ENCODE measurements at regions not wholly inside any gene's neighbourhood (a gene's known extent, or its start where the extent isn't known, plus 50 kb on each side); places are given as distances from the start of the nearest gene placed in this dataset.
A peak's percentile ranks its signal among the peaks of the same experiment; 100 is the strongest.

DNA sequence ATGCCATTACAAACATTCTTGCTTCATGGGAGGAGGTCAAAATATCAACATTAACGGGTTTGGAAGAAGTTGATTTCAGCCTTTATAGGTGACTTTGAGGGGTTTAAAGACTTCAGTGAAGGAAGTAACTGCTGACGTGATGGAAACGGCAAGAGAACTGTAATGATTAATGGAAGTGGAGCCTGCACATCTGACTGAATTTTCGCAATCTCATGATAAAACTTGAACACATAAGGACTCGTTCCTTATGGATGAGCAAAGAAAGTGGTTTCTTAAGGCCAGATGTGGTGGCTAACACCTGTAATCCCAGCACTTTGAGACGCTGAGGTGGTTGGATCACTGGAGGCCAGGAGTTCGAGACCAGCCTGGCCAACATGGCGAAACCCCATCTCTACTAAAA, 226.1 kb downstream of the BCAS1 start:
- no peak overlapping the region for H3K4me3 ChIP-seq (ENCODE audit: low read length in 2 of 2)
- Mint-ChIP-seq H3K9me3 (peaks cover 0 to 2% (median under 1%) of the 10 kb centered on the region in 8 donors), H3K27ac (peak overlapping the region in 6 of 7 donors; percentile 28 to 92 (median 55)), H3K4me1 (peaks cover 64 to 89% (median 77%) of the 10 kb centered on the region in 4 donors), H3K27me3 (no peaks in the 10 kb centered on the region), H3K4me3 (peak overlapping the region in 3 of 8 donors; percentile 7 to 71 (median 49)), H3K36me3 (no peaks in the 10 kb centered on the region)
- no peaks in the 10 kb centered on the region for H3K9me3 ChIP-seq (ENCODE audit: control insufficient read depth in 1 of 2, low read length in 2 of 2)
- no peak for DNase-seq
- H3K36me3 ChIP-seq (ENCODE audit: insufficient read depth, low read length), result no peaks in the 10 kb centered on the region
- CTCF ChIA-PET (ENCODE audit: partially characterized antibody), result interaction anchor here (1.5 to 1.9 kb wide), 3 partner anchors 15 to 72 kb away, joined by 5 to 8 read pairs (median 5); no protein-coding TSS in a partner anchor
- H3K4me1 ChIP-seq (ENCODE audit: insufficient read depth, low read length), result peaks cover 90% of the 10 kb centered on the region
- intact Hi-C loops (cut with micrococcal nuclease), result no loop called here
- POLR2A ChIA-PET (ENCODE audit: partially characterized antibody), result interaction anchor here (1.0 to 2.7 kb wide), 4 partner anchors 21 to 198 kb away, joined by 5 to 20 read pairs (median 10); no protein-coding TSS in a partner anchor
- no peaks in the 10 kb centered on the region for H3K27me3 ChIP-seq (ENCODE audit: insufficient read depth, low read length)
- H3K27ac ChIP-seq (ENCODE audit: low read depth, low read length), result no peak overlapping the region

GRCh38 chr20:53843645-53844044, 226.7 kb downstream of the BCAS1 start:
- ChIA-PET POLR2A (ENCODE audit: partially characterized antibody) (interaction anchor here (1.0 to 2.7 kb wide), 9 partner anchors 13 to 201 kb away, joined by 3 to 20 read pairs (median 5); no protein-coding TSS in a partner anchor), CTCF (ENCODE audit: partially characterized antibody) (interaction anchor here (0.7 to 2.1 kb wide), 8 partner anchors 13 to 187 kb away, joined by 3 to 8 read pairs (median 5); no protein-coding TSS in a partner anchor)
- Mint-ChIP-seq H3K4me1 (peaks cover 65 to 95% (median 81%) of the 10 kb centered on the region in 4 donors), H3K27ac (peak overlapping the region in 6 of 7 donors; percentile 66 to 95 (median 88)), H3K4me3 (no peak overlapping the region), H3K36me3 (no peaks in the 10 kb centered on the region), H3K27me3 (no peaks in the 10 kb centered on the region), H3K9me3 (peaks cover 0 to 4% (median under 1%) of the 10 kb centered on the region in 8 donors)
- no peak for DNase-seq
- H3K27me3 ChIP-seq (ENCODE audit: insufficient read depth, low read length), result no peaks in the 10 kb centered on the region
- no peaks in the 10 kb centered on the region for H3K9me3 ChIP-seq (ENCODE audit: control insufficient read depth in 1 of 2, low read length in 2 of 2)
- intact Hi-C loops (cut with micrococcal nuclease), result loop anchor here (2.0 kb wide), 1 partner anchor 15 kb away; no protein-coding TSS in a partner anchor
- H3K4me3 ChIP-seq (ENCODE audit: low read length in 2 of 2), result no peak overlapping the region
- H3K27ac ChIP-seq (ENCODE audit: low read depth, low read length), result no peak overlapping the region
- H3K36me3 ChIP-seq (ENCODE audit: insufficient read depth, low read length), result no peaks in the 10 kb centered on the region
- H3K4me1 ChIP-seq (ENCODE audit: insufficient read depth, low read length), result peaks cover 96% of the 10 kb centered on the region

- no peaks in the 10 kb centered on the region for H3K36me3 Mint-ChIP-seq
- peaks cover 0 to 9% (median under 1%) of the 10 kb centered on the region in 8 donors for H3K9me3 Mint-ChIP-seq
- H3K9me3 ChIP-seq (ENCODE audit: control insufficient read depth in 1 of 2, low read length in 2 of 2), result no peaks in the 10 kb centered on the region
- H3K27ac ChIP-seq (ENCODE audit: low read depth, low read length), result peak overlapping the region; percentile 59
- no peaks in the 10 kb centered on the region for H3K27me3 Mint-ChIP-seq
- peak overlapping the region; percentile 83 to 95 (median 85) for H3K27ac Mint-ChIP-seq
- H3K27me3 ChIP-seq (ENCODE audit: insufficient read depth, low read length), result no peaks in the 10 kb centered on the region
- ChIA-PET CTCF (ENCODE audit: partially characterized antibody) (interaction anchor here (0.5 to 2.1 kb wide), 7 partner anchors 12 to 74 kb away, joined by 3 to 8 read pairs (median 5); no protein-coding TSS in a partner anchor), POLR2A (ENCODE audit: partially characterized antibody) (interaction anchor here (0.7 to 2.7 kb wide), 15 partner anchors 9 to 249 kb away, joined by 3 to 20 read pairs (median 4); partner anchors contain the start of gene ZNF217)
- intact Hi-C loops (cut with micrococcal nuclease), result loop anchor here (2.0 kb wide), 1 partner anchor 14 kb away; no protein-coding TSS in a partner anchor
- no peaks in the 10 kb centered on the region for H3K36me3 ChIP-seq (ENCODE audit: insufficient read depth, low read length)
- H3K4me1 Mint-ChIP-seq, result peaks cover 60 to 93% (median 75%) of the 10 kb centered on the region in 4 donors
- no peak overlapping the region for H3K4me3 ChIP-seq (ENCODE audit: low read length in 2 of 2)
- peak overlapping the region in 7 of 8 donors; percentile 37 to 77 (median 62) for H3K4me3 Mint-ChIP-seq
- peak; percentile 36 to 76 (median 45) for DNase-seq
- peaks cover 94% of the 10 kb centered on the region for H3K4me1 ChIP-seq (ENCODE audit: insufficient read depth, low read length)
Observed at GRCh38 chr20:53842301-53843099, 227.9 kb downstream of the BCAS1 start.

GRCh38 chr20:53841741-53842140, 228.7 kb downstream of the BCAS1 start:
- intact Hi-C loops (cut with micrococcal nuclease), result loop anchor here (2.0 kb wide), 1 partner anchor 13 kb away; no protein-coding TSS in a partner anchor
- Histone ChIP-seq H3K27me3 (ENCODE audit: insufficient read depth, low read length) (no peaks in the 10 kb centered on the region), H3K4me1 (ENCODE audit: insufficient read depth, low read length) (peaks cover 94% of the 10 kb centered on the region), H3K36me3 (ENCODE audit: insufficient read depth, low read length) (no peaks in the 10 kb centered on the region), H3K9me3 (ENCODE audit: control insufficient read depth in 1 of 2, low read length in 2 of 2) (no peaks in the 10 kb centered on the region), H3K27ac (ENCODE audit: low read depth, low read length) (no peak overlapping the region), H3K4me3 (ENCODE audit: low read length in 2 of 2) (no peak overlapping the region)
- H3K27me3 Mint-ChIP-seq, result no peaks in the 10 kb centered on the region
- peak overlapping the region; percentile 83 to 95 (median 85) for H3K27ac Mint-ChIP-seq
- no peak for DNase-seq
- H3K9me3 Mint-ChIP-seq, result peaks cover 0 to 9% (median under 1%) of the 10 kb centered on the region in 8 donors
- POLR2A ChIA-PET (ENCODE audit: partially characterized antibody), result interaction anchor here (0.7 to 2.7 kb wide), 5 partner anchors 23 to 232 kb away, joined by 3 to 20 read pairs (median 5); no protein-coding TSS in a partner anchor
- peaks cover 55 to 91% (median 73%) of the 10 kb centered on the region in 4 donors for H3K4me1 Mint-ChIP-seq
- peak overlapping the region in 4 of 8 donors; percentile 34 to 76 (median 58) for H3K4me3 Mint-ChIP-seq
- CTCF ChIA-PET (ENCODE audit: partially characterized antibody), result interaction anchor here (2.1 kb wide), 1 partner anchor 30 kb away, joined by 7 read pairs; no protein-coding TSS in a partner anchor
- H3K36me3 Mint-ChIP-seq, result no peaks in the 10 kb centered on the region

GRCh38 chr20:53840532-53840931, 229.9 kb downstream of the BCAS1 start:
- Histone ChIP-seq H3K4me1 (ENCODE audit: insufficient read depth, low read length) (peaks cover 89% of the 10 kb centered on the region), H3K9me3 (ENCODE audit: control insufficient read depth in 1 of 2, low read length in 2 of 2) (no peaks in the 10 kb centered on the region), H3K27ac (ENCODE audit: low read depth, low read length) (no peak overlapping the region), H3K36me3 (ENCODE audit: insufficient read depth, low read length) (no peaks in the 10 kb centered on the region), H3K4me3 (ENCODE audit: low read length in 2 of 2) (no peak overlapping the region), H3K27me3 (ENCODE audit: insufficient read depth, low read length) (no peaks in the 10 kb centered on the region)
- no peak for DNase-seq
- no peaks in the 10 kb centered on the region for H3K36me3 Mint-ChIP-seq
- peaks cover 0 to 9% (median under 1%) of the 10 kb centered on the region in 8 donors for H3K9me3 Mint-ChIP-seq
- peak overlapping the region; percentile 19 to 100 (median 98) for H3K27ac Mint-ChIP-seq
- intact Hi-C loops (cut with micrococcal nuclease), result no loop called here
- H3K4me3 Mint-ChIP-seq, result peak overlapping the region in 2 of 8 donors; percentile 11 to 57
- ChIA-PET CTCF (ENCODE audit: partially characterized antibody) (interaction anchor here (0.8 to 2.2 kb wide), 7 partner anchors 24 to 104 kb away, joined by 3 to 15 read pairs (median 5); no protein-coding TSS in a partner anchor), POLR2A (ENCODE audit: partially characterized antibody) (interaction anchor here (0.6 to 3.4 kb wide), 19 partner anchors 10 to 261 kb away, joined by 3 to 20 read pairs (median 7); partner anchors contain the start of gene ZNF217)
- no peaks in the 10 kb centered on the region for H3K27me3 Mint-ChIP-seq
- peaks cover 49 to 86% (median 65%) of the 10 kb centered on the region in 4 donors for H3K4me1 Mint-ChIP-seq

DNA sequence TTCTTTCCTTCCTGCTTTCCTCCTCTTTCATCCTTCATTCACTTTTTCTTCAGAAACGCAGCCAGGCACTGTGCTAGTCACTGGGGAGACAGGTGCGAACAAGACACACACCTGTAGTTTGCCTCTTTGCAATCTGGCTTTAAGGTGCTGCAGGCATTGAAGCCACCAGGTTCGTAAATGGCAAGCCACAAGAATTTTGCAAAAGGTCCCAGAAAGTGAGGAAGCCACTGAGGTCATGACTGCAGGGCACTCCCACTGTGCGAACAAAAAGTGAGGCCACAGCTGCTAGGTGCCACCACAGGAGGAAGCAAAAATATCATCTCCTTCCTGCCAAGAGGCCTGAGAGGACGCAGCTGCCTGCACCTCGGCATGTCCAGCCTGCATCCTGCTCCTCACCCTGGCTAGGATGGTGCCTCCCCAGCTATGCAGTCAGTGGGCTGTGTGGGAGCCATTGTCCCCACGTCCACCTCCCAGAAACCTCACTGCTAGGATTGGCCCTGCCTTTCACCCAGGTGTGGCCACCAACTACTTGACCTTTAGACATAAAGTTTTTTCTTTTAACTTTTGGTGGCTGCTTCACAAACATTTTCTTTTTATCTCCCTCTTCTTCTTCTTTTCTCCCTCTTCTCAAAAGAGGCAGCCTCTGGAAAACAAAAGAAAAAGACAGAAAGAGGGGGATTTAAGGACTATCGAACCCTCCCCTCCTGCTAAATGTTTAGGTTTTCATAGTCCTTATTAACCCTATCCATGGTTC, 230.8 kb downstream of the BCAS1 start:
- Histone ChIP-seq H3K9me3 (ENCODE audit: control insufficient read depth in 1 of 2, low read length in 2 of 2) (no peaks in the 10 kb centered on the region), H3K4me3 (ENCODE audit: low read length in 2 of 2) (no peak overlapping the region), H3K27ac (ENCODE audit: low read depth, low read length) (peak overlapping the region; percentile 44), H3K4me1 (ENCODE audit: insufficient read depth, low read length) (peaks cover 89% of the 10 kb centered on the region), H3K36me3 (ENCODE audit: insufficient read depth, low read length) (no peaks in the 10 kb centered on the region), H3K27me3 (ENCODE audit: insufficient read depth, low read length) (no peaks in the 10 kb centered on the region)
- H3K9me3 Mint-ChIP-seq, result peaks cover 0 to 9% (median under 1%) of the 10 kb centered on the region in 8 donors
- peak overlapping the region; percentile 33 to 98 (median 82) for H3K4me3 Mint-ChIP-seq
- peak; percentile 70 to 80 (median 77) for DNase-seq
- H3K27me3 Mint-ChIP-seq, result no peaks in the 10 kb centered on the region
- H3K4me1 Mint-ChIP-seq, result peaks cover 45 to 82% (median 64%) of the 10 kb centered on the region in 4 donors
- ChIA-PET POLR2A (ENCODE audit: partially characterized antibody) (interaction anchor here (0.5 to 3.4 kb wide), 20 partner anchors 9 to 260 kb away, joined by 3 to 20 read pairs (median 6); partner anchors contain the start of gene ZNF217), CTCF (ENCODE audit: partially characterized antibody) (interaction anchor here (0.8 to 2.2 kb wide), 7 partner anchors 23 to 103 kb away, joined by 3 to 15 read pairs (median 5); no protein-coding TSS in a partner anchor)
- H3K36me3 Mint-ChIP-seq, result no peaks in the 10 kb centered on the region
- intact Hi-C loops (cut with micrococcal nuclease), result no loop called here
- H3K27ac Mint-ChIP-seq, result peak overlapping the region; percentile 75 to 100 (median 99)
